HFF-Myc (cell line): ENCODE measurements at regions not wholly inside any gene's neighbourhood (a gene's known extent, or its start where the extent isn't known, plus 50 kb on each side); places are given as distances from the start of the nearest gene placed in this dataset.

Experiments
- DNase-seq: peaks from one replicate; pipeline ENCODE4 v3.0.0-alpha.2; 2011; ENCODE audit warnings: low read depth; ENCODE audit errors: extremely low read depth
- H3K4me3 ChIP-seq: replicated peaks from 2 replicates; pipeline ENCODE4 v1.5.1; 2011; ENCODE audit warnings: low read depth, mild to moderate bottlenecking, control low read depth, low read length
- TF ChIP-seq, protein P1 (sequence below): IDR thresholded peaks from 2 replicates; pipeline ENCODE4 v1.5.1; 2012; ENCODE audit warnings: mild to moderate bottlenecking, low read depth, low read length, control low read depth; ENCODE audit errors: missing control alignments

DNA sequence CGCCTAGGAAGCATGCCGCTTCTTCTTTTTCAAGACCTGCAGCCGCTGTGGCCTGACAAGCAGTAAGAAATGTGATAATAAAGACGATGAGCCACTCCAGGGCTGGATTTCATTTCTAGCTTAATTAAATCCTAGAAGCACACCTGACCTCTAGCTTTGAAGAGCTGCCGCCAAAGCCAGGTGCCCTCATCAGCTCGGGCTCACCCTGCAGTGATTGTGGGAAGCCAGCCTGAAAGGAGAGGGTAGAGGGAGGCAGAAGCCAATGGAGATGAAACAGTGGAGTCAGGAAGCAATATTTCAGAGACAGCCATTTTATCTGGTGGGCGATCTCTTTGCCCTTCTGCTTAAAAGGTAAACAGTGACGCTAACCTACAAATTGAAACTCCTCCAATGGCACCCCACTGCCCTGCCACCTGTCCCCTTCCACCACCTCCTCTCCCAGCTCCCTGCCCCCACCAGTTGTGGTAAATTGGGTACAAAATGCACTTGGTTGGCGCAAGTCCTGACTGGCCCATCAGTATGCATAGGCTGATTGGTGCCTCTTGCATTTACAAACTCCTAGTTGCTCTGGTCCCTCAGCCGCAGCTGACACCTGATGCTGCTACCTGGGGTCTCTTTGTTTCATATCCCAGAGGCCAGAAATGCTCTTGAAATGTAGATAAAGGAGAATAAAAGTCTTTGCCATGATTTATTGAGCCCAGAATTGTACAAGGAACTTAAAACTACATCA is 385.3 kb downstream of the PDCD6IP start:
- H3K4me3 ChIP-seq: no peak overlapping the region
- DNase-seq: no peak
- TF ChIP-seq, protein P1, sequence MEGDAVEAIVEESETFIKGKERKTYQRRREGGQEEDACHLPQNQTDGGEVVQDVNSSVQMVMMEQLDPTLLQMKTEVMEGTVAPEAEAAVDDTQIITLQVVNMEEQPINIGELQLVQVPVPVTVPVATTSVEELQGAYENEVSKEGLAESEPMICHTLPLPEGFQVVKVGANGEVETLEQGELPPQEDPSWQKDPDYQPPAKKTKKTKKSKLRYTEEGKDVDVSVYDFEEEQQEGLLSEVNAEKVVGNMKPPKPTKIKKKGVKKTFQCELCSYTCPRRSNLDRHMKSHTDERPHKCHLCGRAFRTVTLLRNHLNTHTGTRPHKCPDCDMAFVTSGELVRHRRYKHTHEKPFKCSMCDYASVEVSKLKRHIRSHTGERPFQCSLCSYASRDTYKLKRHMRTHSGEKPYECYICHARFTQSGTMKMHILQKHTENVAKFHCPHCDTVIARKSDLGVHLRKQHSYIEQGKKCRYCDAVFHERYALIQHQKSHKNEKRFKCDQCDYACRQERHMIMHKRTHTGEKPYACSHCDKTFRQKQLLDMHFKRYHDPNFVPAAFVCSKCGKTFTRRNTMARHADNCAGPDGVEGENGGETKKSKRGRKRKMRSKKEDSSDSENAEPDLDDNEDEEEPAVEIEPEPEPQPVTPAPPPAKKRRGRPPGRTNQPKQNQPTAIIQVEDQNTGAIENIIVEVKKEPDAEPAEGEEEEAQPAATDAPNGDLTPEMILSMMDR: no peak

DNA sequence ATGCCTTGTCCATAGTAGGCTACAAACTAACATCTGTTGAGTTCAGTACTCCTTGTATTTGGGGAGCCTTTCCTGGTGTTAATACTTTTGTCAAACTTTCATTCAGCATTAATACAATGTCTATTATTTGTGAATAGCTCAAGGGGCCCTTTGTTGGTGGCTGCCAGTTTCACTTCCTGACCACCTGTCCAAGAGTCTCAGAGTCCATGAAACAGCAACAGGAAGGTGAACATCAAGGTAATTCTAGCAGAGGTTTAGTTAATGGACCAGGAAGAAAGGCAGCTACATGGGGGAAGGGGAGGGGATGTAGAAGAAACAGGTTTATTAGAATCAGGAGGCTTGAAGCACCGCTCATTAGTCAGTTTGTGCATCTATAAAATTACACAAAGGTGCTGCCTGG is 386.9 kb downstream of the PDCD6IP start:
- no peak overlapping the region for H3K4me3 ChIP-seq
- TF ChIP-seq, protein P1: no peak
- DNase-seq: no peak

DNA sequence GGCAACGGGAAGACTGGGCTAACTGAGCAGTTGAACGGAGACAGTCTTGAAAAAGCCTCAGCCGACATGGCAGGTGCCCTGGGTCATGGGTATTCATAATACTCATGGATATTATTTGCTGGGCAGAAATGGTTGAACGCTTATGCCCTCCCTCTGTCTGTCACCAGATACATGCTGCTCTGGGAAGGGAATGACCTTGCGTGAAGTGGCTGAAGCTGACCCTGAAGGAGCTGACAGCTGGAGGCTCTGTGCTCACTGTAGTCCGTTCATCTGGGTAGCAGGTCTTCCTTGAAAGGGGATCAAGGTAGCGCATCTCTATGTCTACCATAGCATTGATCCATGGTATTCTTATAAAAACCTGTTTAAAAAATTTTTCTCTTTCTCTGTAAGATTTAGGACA is 390.7 kb downstream of the PDCD6IP start:
- TF ChIP-seq, protein P1: no peak
- no peak for DNase-seq
- H3K4me3 ChIP-seq: no peak overlapping the region

DNA sequence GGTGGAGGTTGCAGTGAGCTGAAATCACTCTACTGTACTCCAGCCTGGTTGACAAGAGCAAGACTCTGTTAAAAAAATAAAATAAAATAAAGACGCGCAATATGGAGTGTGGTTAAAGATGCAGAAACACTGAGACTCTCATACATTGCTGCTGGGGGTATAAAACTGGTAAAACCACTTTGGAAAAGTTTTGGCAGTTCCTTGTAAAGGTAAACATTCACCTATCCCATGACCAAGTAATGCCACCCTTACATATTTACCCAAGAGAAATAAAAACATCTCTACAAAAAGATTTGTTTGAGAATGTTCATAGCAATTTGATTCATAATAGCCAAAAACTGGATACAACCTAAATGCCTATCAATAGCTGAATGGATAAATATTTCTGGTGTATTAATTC is 398.5 kb downstream of the PDCD6IP start:
- H3K4me3 ChIP-seq: no peak overlapping the region
- TF ChIP-seq, protein P1: no peak
- DNase-seq: no peak

DNA sequence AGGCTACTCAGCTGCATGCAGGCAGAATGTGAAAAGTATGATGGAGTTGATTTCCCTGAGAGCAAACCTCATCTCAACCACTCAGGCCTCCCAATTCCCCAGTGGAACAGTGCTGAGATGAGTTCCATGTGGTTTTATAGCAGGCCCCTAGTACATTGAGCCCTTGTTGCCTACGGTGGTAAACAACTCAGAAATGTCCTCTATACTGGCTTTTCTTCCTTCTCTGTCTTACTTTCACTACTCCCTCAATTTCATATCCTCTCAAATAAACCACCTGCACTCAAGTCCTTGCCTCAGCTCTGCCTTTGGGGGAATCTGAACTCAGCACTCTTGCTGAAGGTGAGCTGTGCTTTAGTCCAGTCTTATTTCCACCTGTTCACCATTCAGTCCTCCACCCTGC is 399.9 kb downstream of the PDCD6IP start:
- DNase-seq: no peak
- TF ChIP-seq, protein P1: no peak
- no peak overlapping the region for H3K4me3 ChIP-seq

DNA sequence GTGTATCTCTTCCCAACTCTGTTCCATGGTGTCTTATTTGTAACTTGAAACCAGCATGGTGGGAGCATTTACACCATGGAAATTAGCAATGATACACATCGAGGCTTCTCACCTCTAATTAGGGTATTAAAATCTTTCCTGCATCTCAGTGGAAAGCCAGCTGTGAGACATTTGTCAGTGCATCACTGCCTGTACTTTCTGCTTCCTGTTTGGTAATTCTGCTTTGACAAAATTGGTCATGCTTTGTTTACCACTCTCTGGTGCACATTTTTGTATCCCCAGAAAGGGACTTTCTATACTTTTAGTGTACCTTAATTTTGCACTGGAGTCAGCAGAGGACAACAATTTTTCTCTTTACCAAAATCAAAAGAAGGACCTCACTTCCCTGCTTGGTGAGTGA is 402.1 kb downstream of the PDCD6IP start:
- DNase-seq: no peak
- H3K4me3 ChIP-seq: no peak overlapping the region
- TF ChIP-seq, protein P1: no peak

DNA sequence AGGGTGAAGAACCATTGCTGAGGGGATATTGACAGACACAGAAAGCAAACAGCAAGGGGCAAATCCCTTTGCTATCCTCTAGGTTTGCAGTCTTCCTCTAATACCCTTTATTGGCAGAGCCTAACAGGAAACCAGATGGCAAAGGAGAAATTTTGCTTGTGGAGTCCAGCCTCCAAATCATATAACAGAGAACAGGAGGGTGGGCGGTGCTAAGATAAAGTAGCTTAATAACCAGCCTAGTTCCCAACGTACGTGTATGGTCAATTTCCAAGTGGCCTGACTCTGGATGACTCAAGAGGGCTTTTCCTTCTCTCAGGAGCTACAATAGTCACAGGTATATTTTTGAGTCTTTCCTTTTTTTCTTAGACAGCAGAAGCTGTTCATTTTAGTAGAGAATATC is 404.5 kb downstream of the PDCD6IP start:
- no peak for DNase-seq
- H3K4me3 ChIP-seq: no peak overlapping the region
- TF ChIP-seq, protein P1: no peak
